ENCODE measurements at regions not wholly inside any gene's neighbourhood (a gene's known extent, or its start where the extent isn't known, plus 50 kb on each side); places are given as distances from the start of the nearest gene placed in this dataset.

- Histone ChIP-seq H3K4me3 (ENCODE audit: low read depth in 1 of 2, low read length in 2 of 2) (peak overlapping the region in 1 of 2 donors; percentile 31), H3K9me3 (ENCODE audit: control insufficient read depth in 1 of 2, low read length in 2 of 2) (no peaks in the 10 kb centered on the region), H3K27ac (ENCODE audit: low read length) (no peak overlapping the region), H3K27me3 (ENCODE audit: low read depth, low read length) (no peaks in the 10 kb centered on the region), H3K36me3 (ENCODE audit: control insufficient read depth in 1 of 2, insufficient read depth in 2 of 2, low read length in 2 of 2) (no peaks in the 10 kb centered on the region), H3K4me1 (ENCODE audit: control insufficient read depth in 1 of 2, insufficient read depth in 2 of 2, low read length in 2 of 2) (peaks cover 0 to 3% of the 10 kb centered on the region in 2 donors)
Measured at GRCh38 chr11:79973721-79974617, 533.1 kb upstream of the TENM4 start.

- Histone ChIP-seq H3K27me3 (ENCODE audit: low read depth, low read length) (no peaks in the 10 kb centered on the region), H3K4me1 (ENCODE audit: control insufficient read depth in 1 of 2, insufficient read depth in 2 of 2, low read length in 2 of 2) (peaks cover 0 to 3% of the 10 kb centered on the region in 2 donors), H3K27ac (ENCODE audit: low read length) (no peak overlapping the region), H3K4me3 (ENCODE audit: low read depth in 1 of 2, low read length in 2 of 2) (no peak overlapping the region), H3K9me3 (ENCODE audit: control insufficient read depth in 1 of 2, low read length in 2 of 2) (no peaks in the 10 kb centered on the region), H3K36me3 (ENCODE audit: control insufficient read depth in 1 of 2, insufficient read depth in 2 of 2, low read length in 2 of 2) (no peaks in the 10 kb centered on the region)
Measured at GRCh38 chr11:79971255-79971654, 530.4 kb upstream of the TENM4 start.

DNA sequence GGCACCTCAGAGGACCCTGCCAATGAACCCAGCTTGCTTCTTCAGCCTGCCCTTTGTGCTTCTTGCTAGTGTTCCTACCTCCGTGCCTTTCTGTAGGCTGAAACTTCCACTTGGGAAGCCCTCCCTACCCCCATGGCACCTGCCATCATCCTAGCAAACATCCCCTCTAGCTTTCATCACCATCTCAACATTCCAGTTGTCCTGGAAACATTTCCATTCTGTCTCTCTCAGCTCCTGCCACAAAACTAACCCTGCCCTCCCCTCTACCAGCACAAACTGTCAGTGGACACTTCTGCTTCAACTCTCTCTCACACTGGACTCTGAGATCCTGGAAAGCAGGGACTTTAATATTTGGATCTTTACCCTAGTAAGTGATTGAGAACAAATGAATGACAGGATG, 525.8 kb upstream of the TENM4 start:
- Histone ChIP-seq H3K27me3 (ENCODE audit: low read depth, low read length) (no peaks in the 10 kb centered on the region), H3K4me3 (ENCODE audit: low read depth in 1 of 2, low read length in 2 of 2) (no peak overlapping the region), H3K4me1 (ENCODE audit: control insufficient read depth in 1 of 2, insufficient read depth in 2 of 2, low read length in 2 of 2) (no peaks in the 10 kb centered on the region), H3K36me3 (ENCODE audit: control insufficient read depth in 1 of 2, insufficient read depth in 2 of 2, low read length in 2 of 2) (no peaks in the 10 kb centered on the region), H3K9me3 (ENCODE audit: control insufficient read depth in 1 of 2, low read length in 2 of 2) (no peaks in the 10 kb centered on the region), H3K27ac (ENCODE audit: low read length) (no peak overlapping the region)

DNA sequence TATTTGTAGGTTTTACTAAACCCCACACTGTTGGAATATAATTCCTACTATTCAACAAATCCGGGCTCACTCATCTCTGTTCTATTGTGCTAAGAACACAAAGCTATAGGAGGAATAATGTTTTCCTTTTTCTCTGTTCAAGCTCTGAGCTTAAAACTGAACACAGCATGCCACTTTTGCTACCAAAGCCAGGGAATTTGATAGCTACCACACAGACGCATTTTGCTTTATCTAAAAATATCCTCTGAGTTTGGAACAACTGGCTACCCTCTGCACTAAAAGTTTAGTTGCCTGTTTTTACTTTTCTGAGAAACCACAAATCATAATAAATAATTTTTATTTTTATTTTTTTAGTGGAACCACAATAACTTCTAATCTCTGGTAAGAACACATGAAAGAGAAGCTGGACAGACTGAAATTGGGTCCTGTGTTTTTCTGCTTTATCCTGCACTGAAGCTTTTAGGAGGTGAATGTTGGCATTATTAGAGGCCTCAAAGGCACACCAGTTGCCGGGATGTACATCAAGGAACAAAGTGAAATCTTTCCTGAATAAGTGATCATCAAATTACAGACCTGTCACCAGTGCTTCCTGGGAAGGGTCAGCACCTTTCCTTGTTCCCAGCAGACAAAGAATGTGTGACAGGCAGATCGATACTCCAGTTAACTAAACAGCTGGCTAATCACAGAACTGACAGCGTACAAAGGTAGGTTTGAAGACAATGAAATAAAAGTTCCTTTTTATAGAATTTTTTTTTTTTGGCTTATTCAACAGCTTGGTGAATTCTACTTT, 523.2 kb upstream of the TENM4 start:
- H3K4me1 ChIP-seq (ENCODE audit: control insufficient read depth in 1 of 2, insufficient read depth in 2 of 2, low read length in 2 of 2), result no peaks in the 10 kb centered on the region
- H3K27me3 ChIP-seq (ENCODE audit: low read depth, low read length), result no peaks in the 10 kb centered on the region
- no peak overlapping the region for H3K4me3 ChIP-seq (ENCODE audit: low read depth in 1 of 2, low read length in 2 of 2)
- H3K9me3 ChIP-seq (ENCODE audit: control insufficient read depth in 1 of 2, low read length in 2 of 2), result peaks cover 1 to 3% of the 10 kb centered on the region in 2 donors
- H3K36me3 ChIP-seq (ENCODE audit: control insufficient read depth in 1 of 2, insufficient read depth in 2 of 2, low read length in 2 of 2), result no peaks in the 10 kb centered on the region
- no peak overlapping the region for H3K27ac ChIP-seq (ENCODE audit: low read length)

- H3K9me3 ChIP-seq (ENCODE audit: control insufficient read depth in 1 of 2, low read length in 2 of 2), result peaks cover 5 to 8% of the 10 kb centered on the region in 2 donors
- H3K4me1 ChIP-seq (ENCODE audit: control insufficient read depth in 1 of 2, insufficient read depth in 2 of 2, low read length in 2 of 2), result no peaks in the 10 kb centered on the region
- H3K27me3 ChIP-seq (ENCODE audit: low read depth, low read length), result no peaks in the 10 kb centered on the region
- H3K36me3 ChIP-seq (ENCODE audit: control insufficient read depth in 1 of 2, insufficient read depth in 2 of 2, low read length in 2 of 2), result no peaks in the 10 kb centered on the region
- no peak overlapping the region for H3K27ac ChIP-seq (ENCODE audit: low read length)
- H3K4me3 ChIP-seq (ENCODE audit: low read depth in 1 of 2, low read length in 2 of 2), result no peak overlapping the region
Measured at GRCh38 chr11:79960461-79960860, 519.6 kb upstream of the TENM4 start.

- peaks cover 5 to 8% of the 10 kb centered on the region in 2 donors for H3K9me3 ChIP-seq (ENCODE audit: control insufficient read depth in 1 of 2, low read length in 2 of 2)
- H3K4me1 ChIP-seq (ENCODE audit: control insufficient read depth in 1 of 2, insufficient read depth in 2 of 2, low read length in 2 of 2), result no peaks in the 10 kb centered on the region
- H3K36me3 ChIP-seq (ENCODE audit: control insufficient read depth in 1 of 2, insufficient read depth in 2 of 2, low read length in 2 of 2), result no peaks in the 10 kb centered on the region
- no peak overlapping the region for H3K27ac ChIP-seq (ENCODE audit: low read length)
- H3K27me3 ChIP-seq (ENCODE audit: low read depth, low read length), result no peaks in the 10 kb centered on the region
- H3K4me3 ChIP-seq (ENCODE audit: low read depth in 1 of 2, low read length in 2 of 2), result no peak overlapping the region
Measured at GRCh38 chr11:79959318-79959717, 518.5 kb upstream of the TENM4 start.

DNA sequence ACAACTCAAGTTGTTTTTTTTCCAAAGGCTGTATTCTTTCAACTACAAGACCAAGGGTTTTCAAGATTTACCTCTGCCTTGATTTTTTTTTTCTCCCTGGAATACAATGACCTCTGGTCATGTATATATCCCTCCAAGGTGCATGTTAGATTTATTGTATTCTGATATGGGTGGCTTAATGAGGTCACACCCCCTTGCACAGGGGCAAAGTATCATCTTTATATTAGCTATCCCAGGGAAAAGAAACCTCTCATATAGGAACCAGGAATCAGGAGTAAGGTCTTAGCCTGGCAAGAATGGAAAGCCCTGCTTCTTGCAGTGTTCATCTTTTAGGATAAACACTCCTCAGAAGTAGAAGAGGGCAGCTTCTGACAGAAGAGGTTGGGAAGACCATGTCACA, 516.9 kb upstream of the TENM4 start:
- Histone ChIP-seq H3K4me1 (ENCODE audit: control insufficient read depth in 1 of 2, insufficient read depth in 2 of 2, low read length in 2 of 2) (no peaks in the 10 kb centered on the region), H3K27ac (ENCODE audit: low read length) (no peak overlapping the region), H3K36me3 (ENCODE audit: control insufficient read depth in 1 of 2, insufficient read depth in 2 of 2, low read length in 2 of 2) (no peaks in the 10 kb centered on the region), H3K9me3 (ENCODE audit: control insufficient read depth in 1 of 2, low read length in 2 of 2) (peaks cover 5 to 8% of the 10 kb centered on the region in 2 donors), H3K27me3 (ENCODE audit: low read depth, low read length) (no peaks in the 10 kb centered on the region), H3K4me3 (ENCODE audit: low read depth in 1 of 2, low read length in 2 of 2) (no peak overlapping the region)

- Histone ChIP-seq H3K27ac (ENCODE audit: low read length) (no peak overlapping the region), H3K4me3 (ENCODE audit: low read depth in 1 of 2, low read length in 2 of 2) (no peak overlapping the region), H3K9me3 (ENCODE audit: control insufficient read depth in 1 of 2, low read length in 2 of 2) (peaks cover 5 to 8% of the 10 kb centered on the region in 2 donors), H3K36me3 (ENCODE audit: control insufficient read depth in 1 of 2, insufficient read depth in 2 of 2, low read length in 2 of 2) (no peaks in the 10 kb centered on the region), H3K4me1 (ENCODE audit: control insufficient read depth in 1 of 2, insufficient read depth in 2 of 2, low read length in 2 of 2) (no peaks in the 10 kb centered on the region), H3K27me3 (ENCODE audit: low read depth, low read length) (no peaks in the 10 kb centered on the region)
Measured at GRCh38 chr11:79956061-79956460, 515.2 kb upstream of the TENM4 start.

DNA sequence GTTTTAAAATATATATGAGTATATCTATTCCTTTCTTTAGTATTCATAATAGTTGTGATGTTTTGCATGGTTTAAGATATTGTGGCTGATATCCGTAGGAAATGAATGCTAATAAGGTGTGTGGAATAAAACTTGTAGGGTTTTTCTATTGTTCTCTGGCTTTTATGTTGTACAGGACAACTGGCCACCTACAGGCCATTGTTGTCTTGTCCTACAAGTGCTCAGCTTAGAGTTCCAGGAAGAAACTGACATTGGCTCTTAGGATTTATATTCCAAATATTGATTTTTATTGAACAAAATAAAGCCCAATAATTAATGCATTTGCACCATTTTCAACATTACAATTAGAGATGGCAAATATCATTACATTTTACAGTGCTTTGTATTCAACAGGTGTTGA, 512.8 kb upstream of the TENM4 start:
- H3K36me3 ChIP-seq (ENCODE audit: control insufficient read depth in 1 of 2, insufficient read depth in 2 of 2, low read length in 2 of 2), result no peaks in the 10 kb centered on the region
- H3K27me3 ChIP-seq (ENCODE audit: low read depth, low read length), result no peaks in the 10 kb centered on the region
- no peak overlapping the region for H3K4me3 ChIP-seq (ENCODE audit: low read depth in 1 of 2, low read length in 2 of 2)
- peaks cover 0 to 1% of the 10 kb centered on the region in 2 donors for H3K9me3 ChIP-seq (ENCODE audit: control insufficient read depth in 1 of 2, low read length in 2 of 2)
- no peaks in the 10 kb centered on the region for H3K4me1 ChIP-seq (ENCODE audit: control insufficient read depth in 1 of 2, insufficient read depth in 2 of 2, low read length in 2 of 2)
- no peak overlapping the region for H3K27ac ChIP-seq (ENCODE audit: low read length)

DNA sequence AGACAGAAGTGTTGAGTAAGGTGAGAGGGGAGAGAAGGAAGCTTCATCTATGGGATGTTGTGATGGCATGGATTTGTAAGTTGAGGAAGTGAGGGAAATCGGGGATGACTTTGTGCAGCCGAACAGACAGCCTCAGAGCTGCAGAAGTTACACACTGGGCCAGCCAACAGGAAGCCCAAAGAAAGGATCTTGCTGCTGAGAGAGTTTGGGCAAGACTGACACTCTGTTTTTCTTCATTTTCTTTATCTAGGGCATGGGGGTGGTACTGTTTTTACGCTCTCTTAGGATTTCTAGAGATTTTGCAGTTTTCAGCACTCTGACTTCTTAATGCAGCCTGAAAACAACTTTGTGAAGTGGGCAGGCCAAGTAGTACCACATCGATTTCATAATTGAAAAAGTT, 509.9 kb upstream of the TENM4 start:
- Histone ChIP-seq H3K36me3 (ENCODE audit: control insufficient read depth in 1 of 2, insufficient read depth in 2 of 2, low read length in 2 of 2) (no peaks in the 10 kb centered on the region), H3K4me1 (ENCODE audit: control insufficient read depth in 1 of 2, insufficient read depth in 2 of 2, low read length in 2 of 2) (no peaks in the 10 kb centered on the region), H3K4me3 (ENCODE audit: low read depth in 1 of 2, low read length in 2 of 2) (no peak overlapping the region), H3K27me3 (ENCODE audit: low read depth, low read length) (no peaks in the 10 kb centered on the region), H3K9me3 (ENCODE audit: control insufficient read depth in 1 of 2, low read length in 2 of 2) (no peaks in the 10 kb centered on the region), H3K27ac (ENCODE audit: low read length) (no peak overlapping the region)

- H3K4me1 ChIP-seq (ENCODE audit: control insufficient read depth in 1 of 2, insufficient read depth in 2 of 2, low read length in 2 of 2), result no peaks in the 10 kb centered on the region
Measured at GRCh38 chr11:79950172-79950571, 509.3 kb upstream of the TENM4 start.

More at GRCh38 chr11:79950172-79950571, 509.3 kb upstream of the TENM4 start:
- Histone ChIP-seq H3K27me3 (ENCODE audit: low read depth, low read length) (no peaks in the 10 kb centered on the region), H3K4me3 (ENCODE audit: low read depth in 1 of 2, low read length in 2 of 2) (no peak overlapping the region), H3K27ac (ENCODE audit: low read length) (no peak overlapping the region), H3K9me3 (ENCODE audit: control insufficient read depth in 1 of 2, low read length in 2 of 2) (no peaks in the 10 kb centered on the region), H3K36me3 (ENCODE audit: control insufficient read depth in 1 of 2, insufficient read depth in 2 of 2, low read length in 2 of 2) (no peaks in the 10 kb centered on the region)

Data from muscle layer of duodenum (tissue), 2 donors.